PFSK-1 (cell line): ENCODE measurements at regions not wholly inside any gene's neighbourhood (a gene's known extent, or its start where the extent isn't known, plus 50 kb on each side); places are given as distances from the start of the nearest gene placed in this dataset.

Experiments used
- FOXP2 ChIP-seq: optimal IDR thresholded peaks from 2 replicates; pipeline ENCODE3; 2011; ENCODE audit warnings: borderline replicate concordance, control low read depth, inconsistent platforms; ENCODE audit not compliant: insufficient read depth; ENCODE audit errors: extremely low read length, extremely low read depth
- POLR2AphosphoS5 ChIP-seq: IDR thresholded peaks from 2 replicates; pipeline ENCODE4 v1.6.1; 2012; ENCODE audit warnings: low read depth, mild to moderate bottlenecking, control low read depth, low read length, moderate library complexity
- SIN3A ChIP-seq: IDR thresholded peaks from 2 replicates; pipeline ENCODE4 v1.6.1; 2012; ENCODE audit warnings: mild to moderate bottlenecking, low read length, moderate library complexity, borderline replicate concordance; ENCODE audit not compliant: insufficient read depth
- TAF1 ChIP-seq: IDR thresholded peaks from 2 replicates; pipeline ENCODE4 v1.6.1; 2012; ENCODE audit warnings: low read length, control low read depth, borderline replicate concordance; ENCODE audit not compliant: insufficient read depth
- TF ChIP-seq, protein P1 (sequence below), 2 experiments: IDR thresholded peaks; 2 replicates each; pipeline versions ENCODE4 v1.6.1 to v1.8.0; 2011 to 2012; ENCODE audit warnings: low read depth in 2 of 2, low read length in 2 of 2, control low read depth in 1 of 2, inconsistent platforms in 1 of 2, mild to moderate bottlenecking in 1 of 2, moderate library complexity in 1 of 2; ENCODE audit not compliant: insufficient read depth in 1 of 2

DNA sequence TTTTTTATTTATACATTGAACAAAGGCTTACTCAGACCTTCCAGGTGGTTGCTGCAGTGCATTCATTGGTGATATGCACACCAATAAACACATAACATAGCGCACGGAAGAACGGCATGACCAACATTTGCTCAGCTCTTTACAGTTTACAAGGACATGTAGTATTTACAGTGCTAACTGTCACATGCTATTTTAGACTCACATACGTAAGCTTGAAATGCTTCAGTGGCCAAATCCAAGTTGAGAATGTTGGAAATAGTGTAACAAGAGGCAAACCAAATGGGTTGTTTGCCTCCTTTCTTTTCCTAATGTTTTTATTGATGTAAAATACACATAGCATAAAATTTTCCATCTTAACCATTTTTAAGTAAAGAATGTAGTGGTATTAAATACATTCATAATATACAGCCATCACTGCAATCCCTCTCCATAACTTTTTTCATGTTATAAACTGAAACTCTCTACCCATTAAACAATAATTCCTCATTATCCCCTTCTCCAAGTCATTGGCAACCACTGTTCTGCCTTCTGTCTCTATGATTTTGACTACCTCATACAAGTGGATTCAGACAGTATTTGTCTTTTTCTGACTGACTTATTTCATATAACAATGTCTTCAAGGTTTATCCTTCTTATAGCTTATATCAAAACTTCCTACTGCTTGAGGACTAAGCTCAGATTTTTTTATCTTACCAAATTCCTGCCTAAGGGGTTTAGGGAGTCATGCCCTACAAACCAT is 1722.9 kb upstream of the AGA start:
- TF ChIP-seq, protein P1, sequence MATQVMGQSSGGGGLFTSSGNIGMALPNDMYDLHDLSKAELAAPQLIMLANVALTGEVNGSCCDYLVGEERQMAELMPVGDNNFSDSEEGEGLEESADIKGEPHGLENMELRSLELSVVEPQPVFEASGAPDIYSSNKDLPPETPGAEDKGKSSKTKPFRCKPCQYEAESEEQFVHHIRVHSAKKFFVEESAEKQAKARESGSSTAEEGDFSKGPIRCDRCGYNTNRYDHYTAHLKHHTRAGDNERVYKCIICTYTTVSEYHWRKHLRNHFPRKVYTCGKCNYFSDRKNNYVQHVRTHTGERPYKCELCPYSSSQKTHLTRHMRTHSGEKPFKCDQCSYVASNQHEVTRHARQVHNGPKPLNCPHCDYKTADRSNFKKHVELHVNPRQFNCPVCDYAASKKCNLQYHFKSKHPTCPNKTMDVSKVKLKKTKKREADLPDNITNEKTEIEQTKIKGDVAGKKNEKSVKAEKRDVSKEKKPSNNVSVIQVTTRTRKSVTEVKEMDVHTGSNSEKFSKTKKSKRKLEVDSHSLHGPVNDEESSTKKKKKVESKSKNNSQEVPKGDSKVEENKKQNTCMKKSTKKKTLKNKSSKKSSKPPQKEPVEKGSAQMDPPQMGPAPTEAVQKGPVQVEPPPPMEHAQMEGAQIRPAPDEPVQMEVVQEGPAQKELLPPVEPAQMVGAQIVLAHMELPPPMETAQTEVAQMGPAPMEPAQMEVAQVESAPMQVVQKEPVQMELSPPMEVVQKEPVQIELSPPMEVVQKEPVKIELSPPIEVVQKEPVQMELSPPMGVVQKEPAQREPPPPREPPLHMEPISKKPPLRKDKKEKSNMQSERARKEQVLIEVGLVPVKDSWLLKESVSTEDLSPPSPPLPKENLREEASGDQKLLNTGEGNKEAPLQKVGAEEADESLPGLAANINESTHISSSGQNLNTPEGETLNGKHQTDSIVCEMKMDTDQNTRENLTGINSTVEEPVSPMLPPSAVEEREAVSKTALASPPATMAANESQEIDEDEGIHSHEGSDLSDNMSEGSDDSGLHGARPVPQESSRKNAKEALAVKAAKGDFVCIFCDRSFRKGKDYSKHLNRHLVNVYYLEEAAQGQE (IDR thresholded peaks at IDR 0.05; ENCODE audit: insufficient read depth in 1 of 2, low read depth in 2 of 2, low read length in 2 of 2): no peak
- TF ChIP-seq FOXP2 (no peak), TAF1 (no peak), SIN3A (no peak), POLR2AphosphoS5 (no peak)

DNA sequence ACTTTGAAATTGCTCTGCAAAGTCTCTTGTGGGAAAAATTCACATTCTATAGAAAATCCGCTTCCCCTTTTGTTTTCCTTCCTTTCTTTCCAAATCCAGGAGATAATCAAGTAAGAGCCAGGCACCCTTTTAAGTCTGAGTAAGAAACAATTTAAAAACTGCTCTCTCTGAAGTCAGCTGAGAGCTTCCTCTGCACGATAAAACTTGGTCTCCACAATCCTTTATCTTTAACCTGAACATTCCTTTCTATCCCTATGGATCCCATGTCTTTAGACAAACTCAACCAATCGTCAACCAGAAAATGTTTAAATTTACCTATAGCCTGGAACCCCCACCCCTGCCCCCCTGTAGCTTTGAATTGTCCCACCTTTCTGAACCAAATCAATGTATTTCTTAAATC is 1723.6 kb upstream of the AGA start:
- TF ChIP-seq, protein P1 (IDR thresholded peaks at IDR 0.05; ENCODE audit: insufficient read depth in 1 of 2, low read depth in 2 of 2, low read length in 2 of 2): no peak
- TF ChIP-seq TAF1 (no peak), FOXP2 (no peak), SIN3A (no peak), POLR2AphosphoS5 (no peak)

DNA sequence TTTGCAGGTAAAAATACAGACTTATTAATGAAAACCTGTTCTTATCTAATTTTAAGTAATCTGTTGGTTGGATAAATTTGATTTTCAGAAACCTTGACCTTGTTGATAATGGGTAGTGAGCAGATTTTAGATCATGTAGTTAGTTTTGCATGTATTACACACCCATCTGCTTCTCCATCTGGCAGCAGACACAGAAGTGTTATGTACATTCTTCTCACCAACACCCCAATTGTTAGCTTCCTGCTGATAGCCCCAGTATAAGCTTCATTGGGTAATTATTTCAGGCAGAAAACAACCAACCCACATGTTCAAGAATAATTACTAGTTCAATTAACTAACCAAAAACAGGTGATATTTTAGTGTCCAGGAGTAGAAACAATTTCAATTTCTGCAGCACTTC is 1740.5 kb upstream of the AGA start:
- TF ChIP-seq, protein P1 (IDR thresholded peaks at IDR 0.05; ENCODE audit: insufficient read depth in 1 of 2, low read depth in 2 of 2, low read length in 2 of 2): no peak
- TF ChIP-seq POLR2AphosphoS5: no peak
- TF ChIP-seq TAF1: no peak
- TF ChIP-seq SIN3A: no peak
- no peak for TF ChIP-seq FOXP2

DNA sequence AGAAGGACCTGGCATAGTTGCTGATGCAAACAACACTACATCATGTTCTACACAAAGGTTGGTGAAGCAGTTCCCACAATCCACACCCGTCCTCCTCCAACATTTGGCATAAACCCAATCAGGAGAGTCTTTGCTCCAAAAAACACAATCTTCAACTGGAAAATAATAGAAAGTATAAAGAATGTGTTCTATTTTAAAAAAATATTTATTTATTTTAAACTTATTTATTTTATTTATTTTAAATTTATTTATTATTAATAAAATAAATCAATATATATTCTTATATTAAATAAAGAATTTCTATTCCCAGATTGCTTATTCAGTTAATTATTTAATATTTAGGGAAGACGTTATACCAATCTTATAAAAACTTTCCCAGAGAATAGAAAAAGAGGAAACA is 1753.7 kb upstream of the AGA start:
- TF ChIP-seq FOXP2: no peak
- no peak for TF ChIP-seq POLR2AphosphoS5
- TF ChIP-seq, protein P1 (IDR thresholded peaks at IDR 0.05; ENCODE audit: insufficient read depth in 1 of 2, low read depth in 2 of 2, low read length in 2 of 2): no peak
- no peak for TF ChIP-seq SIN3A
- TF ChIP-seq TAF1: no peak
